NT2/D1 (cell line): ENCODE measurements at regions not wholly inside any gene's neighbourhood (a gene's known extent, or its start where the extent isn't known, plus 50 kb on each side); places are given as distances from the start of the nearest gene placed in this dataset.

Experiments
- YY1 ChIP-seq: IDR thresholded peaks from 2 replicates; pipeline ENCODE4 v1.6.1; 2011; ENCODE audit not compliant: insufficient read length, insufficient read depth
- ZNF274 ChIP-seq: IDR thresholded peaks from 2 replicates; pipeline ENCODE4 v1.6.1; 2011; ENCODE audit warnings: mild to moderate bottlenecking, low read depth, low read length

- TF ChIP-seq YY1: no peak
- no peak for TF ChIP-seq ZNF274
These were observed 398.4 kb downstream of the CTTN start for GRCh38 chr11:70796648-70797227.
